Hepatocyte (in vitro differentiated cells): ENCODE measurements at regions not wholly inside any gene's neighbourhood (a gene's known extent, or its start where the extent isn't known, plus 50 kb on each side); places are given as distances from the start of the nearest gene placed in this dataset.

ENCODE experiments used
- DNase-seq: peaks from one replicate; pipeline ENCODE4 v3.0.0-alpha.2; 2016; ENCODE audit warnings: low spot score
- H2AFZ ChIP-seq: fragments of 200-600 bp; sonication (generic); 2 replicates; pipeline ENCODE4 v1.6.0; 2016; ENCODE audit warnings: antibody characterized with exemption, mild to moderate bottlenecking
- H3K27ac ChIP-seq: fragments of 200-600 bp; sonication (generic); 2 replicates; pipeline ENCODE4 v1.5.1; 2016; ENCODE audit warnings: mild to moderate bottlenecking
- H3K27me3 ChIP-seq: fragments of 200-600 bp; sonication (generic); 2 replicates; pipeline ENCODE4 v1.6.1; 2016
- H3K36me3 ChIP-seq: fragments of 200-600 bp; sonication (generic); replicated peaks from 2 replicates; pipeline ENCODE4 v1.5.1; 2016; ENCODE audit warnings: low read depth; ENCODE audit not compliant: insufficient read depth
- H3K4me1 ChIP-seq: fragments of 200-600 bp; sonication (generic); 2 replicates; pipeline ENCODE4 v1.5.1; 2016; ENCODE audit warnings: mild to moderate bottlenecking, moderate library complexity; ENCODE audit not compliant: insufficient read depth
- H3K4me2 ChIP-seq: fragments of 200-600 bp; sonication (generic); 2 replicates; pipeline ENCODE4 v1.6.0; 2016
- H3K4me3 ChIP-seq: fragments of 200-600 bp; sonication (generic); 2 replicates; pipeline ENCODE4 v1.5.1; 2016; ENCODE audit warnings: mild to moderate bottlenecking
- H3K79me2 ChIP-seq: fragments of 200-600 bp; sonication (generic); 2 replicates; pipeline ENCODE4 v1.6.0; 2017; ENCODE audit warnings: mild to moderate bottlenecking
- H3K9me2 ChIP-seq: fragments of 200-600 bp; sonication (generic); replicated peaks from 2 replicates; pipeline ENCODE4 v1.6.0; 2017; ENCODE audit warnings: mild to moderate bottlenecking; ENCODE audit not compliant: insufficient read depth
- H3K9me3 ChIP-seq: fragments of 200-600 bp; sonication (generic); 2 replicates; pipeline ENCODE4 v1.5.1; 2016; ENCODE audit warnings: low read depth, mild to moderate bottlenecking
- H4K20me1 ChIP-seq: fragments of 200-600 bp; sonication (generic); 2 replicates; pipeline ENCODE4 v1.6.0; 2016; ENCODE audit warnings: mild to moderate bottlenecking; ENCODE audit not compliant: insufficient read depth, poor library complexity, severe bottlenecking
- CTCF ChIP-seq: fragments of 200-600 bp; sonication (generic); IDR thresholded peaks from 2 replicates; pipeline ENCODE4 v1.5.1; 2016; ENCODE audit warnings: antibody characterized with exemption, mild to moderate bottlenecking; ENCODE audit not compliant: poor library complexity
- EZH2 ChIP-seq: fragments of 200-600 bp; sonication (generic); IDR thresholded peaks from 2 replicates; pipeline ENCODE4 v1.6.1; 2016; ENCODE audit warnings: antibody characterized with exemption, mild to moderate bottlenecking, borderline replicate concordance
- EZH2phosphoT487 ChIP-seq: fragments of 200-600 bp; sonication (generic); IDR thresholded peaks from one replicate; pipeline ENCODE4 v1.6.1; 2018; ENCODE audit warnings: antibody characterized with exemption, mild to moderate bottlenecking, low read depth, moderate library complexity; ENCODE audit not compliant: unreplicated experiment, severe bottlenecking
- WGBS: methylation state at CpG from one replicate; pipeline ENCODE4 v1.1.6; 2016; ENCODE audit warnings: low lambda C conversion rate; ENCODE audit errors: missing lambda C conversion rate; 5-methylcytosine and 5-hydroxymethylcytosine counted together

- TF ChIP-seq EZH2 (no peak), EZH2phosphoT487 (no peak), CTCF (no peak)
- H4K20me1 ChIP-seq: no peaks in the 10 kb centered on the region
- H3K27ac ChIP-seq: no peak overlapping the region
- WGBS: 72% methylated on average over 5 of the region's 5 CpGs
- no peak overlapping the region for H3K4me3 ChIP-seq
- no peaks in the 10 kb centered on the region for H3K79me2 ChIP-seq
- no peak for DNase-seq
- H3K36me3 ChIP-seq: no peaks in the 10 kb centered on the region
- no peaks in the 10 kb centered on the region for H3K4me1 ChIP-seq
- no peak overlapping the region for H2AFZ ChIP-seq
- H3K9me3 ChIP-seq: no peaks in the 10 kb centered on the region
- H3K9me2 ChIP-seq: no peaks in the 10 kb centered on the region
- no peak overlapping the region for H3K4me2 ChIP-seq
- H3K27me3 ChIP-seq: no peaks in the 10 kb centered on the region
These were observed 62.8 kb upstream of the BLID start for GRCh38 chr11:122178795-122179194.

- H3K9me2 ChIP-seq: no peaks in the 10 kb centered on the region
- no peaks in the 10 kb centered on the region for H3K9me3 ChIP-seq
- TF ChIP-seq CTCF: no peak
- TF ChIP-seq EZH2phosphoT487: no peak
- no peak for TF ChIP-seq EZH2
- H3K4me1 ChIP-seq: no peaks in the 10 kb centered on the region
- no peak overlapping the region for H2AFZ ChIP-seq
- WGBS: 93% methylated on average over 1 of the region's 1 CpG
- no peak for DNase-seq
- no peak overlapping the region for H3K4me3 ChIP-seq
- H3K36me3 ChIP-seq: no peaks in the 10 kb centered on the region
- no peaks in the 10 kb centered on the region for H4K20me1 ChIP-seq
- no peaks in the 10 kb centered on the region for H3K27me3 ChIP-seq
- no peak overlapping the region for H3K27ac ChIP-seq
- no peaks in the 10 kb centered on the region for H3K79me2 ChIP-seq
- H3K4me2 ChIP-seq: no peak overlapping the region
These were observed 61.2 kb upstream of the BLID start for GRCh38 chr11:122177238-122177637.

GRCh38 chr11:122176651-122177050, 60.6 kb upstream of the BLID start:
- 83% methylated on average over 3 of the region's 3 CpGs for WGBS
- Histone ChIP-seq H4K20me1 (no peaks in the 10 kb centered on the region), H3K4me2 (no peak overlapping the region), H3K4me1 (no peaks in the 10 kb centered on the region), H3K9me3 (no peaks in the 10 kb centered on the region), H3K27ac (no peak overlapping the region), H3K4me3 (no peak overlapping the region), H3K9me2 (no peaks in the 10 kb centered on the region), H3K79me2 (no peaks in the 10 kb centered on the region), H2AFZ (no peak overlapping the region), H3K27me3 (no peaks in the 10 kb centered on the region), H3K36me3 (no peaks in the 10 kb centered on the region)
- TF ChIP-seq EZH2 (no peak), EZH2phosphoT487 (no peak), CTCF (no peak)
- no peak for DNase-seq

GRCh38 chr11:122175306-122175705, 59.3 kb upstream of the BLID start:
- 94% methylated on average over 3 of the region's 3 CpGs for WGBS
- Histone ChIP-seq H3K4me2 (no peak overlapping the region), H3K27ac (no peak overlapping the region), H2AFZ (no peak overlapping the region), H3K9me3 (no peaks in the 10 kb centered on the region), H3K4me3 (no peak overlapping the region), H4K20me1 (no peaks in the 10 kb centered on the region), H3K9me2 (no peaks in the 10 kb centered on the region), H3K36me3 (no peaks in the 10 kb centered on the region), H3K79me2 (no peaks in the 10 kb centered on the region), H3K4me1 (no peaks in the 10 kb centered on the region), H3K27me3 (no peaks in the 10 kb centered on the region)
- DNase-seq: no peak
- TF ChIP-seq EZH2phosphoT487 (no peak), EZH2 (no peak), CTCF (no peak)
